ENCODE measurements at regions not wholly inside any gene's neighbourhood (a gene's known extent, or its start where the extent isn't known, plus 50 kb on each side); places are given as distances from the start of the nearest gene placed in this dataset.
"Not testable (repeated sequence)": the region's sequence is repeated elsewhere in the genome, so short reads cannot be mapped to it uniquely, and the experiment has no call there.

DNA sequence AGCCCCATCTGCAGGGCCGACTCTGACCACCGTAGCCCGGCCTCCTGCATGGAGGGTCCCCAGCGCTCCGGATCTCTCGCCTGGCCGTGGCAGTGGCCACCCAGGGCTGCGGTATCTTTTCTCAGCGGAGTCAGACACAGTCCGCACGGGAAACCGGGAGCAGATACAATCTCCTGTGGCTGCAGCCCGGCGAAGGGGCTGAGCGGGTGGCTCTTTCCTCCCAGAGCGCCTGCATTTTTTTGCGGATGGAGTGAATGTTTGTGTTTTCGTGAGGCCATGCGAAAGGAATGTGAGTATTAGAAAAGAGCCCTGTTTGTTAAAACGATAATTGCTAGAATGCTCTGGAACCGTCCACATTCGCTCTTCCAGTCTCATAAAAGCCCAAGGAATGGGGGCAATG, 53.4 kb upstream of the PTCH1 start:
- Mint-ChIP-seq H3K4me3 (no peak overlapping the region), H3K9me3 (no peaks in the 10 kb centered on the region), H3K36me3 (no peaks in the 10 kb centered on the region), H3K4me1 (peaks cover 17% of the 10 kb centered on the region), H3K27me3 (ENCODE audit: low read depth) (no peaks in the 10 kb centered on the region; the same call in none of the 2 replicates), H3K27ac (no peak overlapping the region)
- DNase-seq (ENCODE audit: low spot score) (no peak), ATAC-seq (peak; percentile 28)
- POLR2A ChIA-PET: no interaction called here
- CTCF ChIA-PET: no interaction called here
- TF ChIP-seq TP53 (CRISPR knock-in tag; IDR thresholded peaks at IDR 0.05) (no peak), ZNF416 (CRISPR knock-in tag; IDR thresholded peaks at IDR 0.05) (no peak)
- TF ChIP-seq, protein P1, sequence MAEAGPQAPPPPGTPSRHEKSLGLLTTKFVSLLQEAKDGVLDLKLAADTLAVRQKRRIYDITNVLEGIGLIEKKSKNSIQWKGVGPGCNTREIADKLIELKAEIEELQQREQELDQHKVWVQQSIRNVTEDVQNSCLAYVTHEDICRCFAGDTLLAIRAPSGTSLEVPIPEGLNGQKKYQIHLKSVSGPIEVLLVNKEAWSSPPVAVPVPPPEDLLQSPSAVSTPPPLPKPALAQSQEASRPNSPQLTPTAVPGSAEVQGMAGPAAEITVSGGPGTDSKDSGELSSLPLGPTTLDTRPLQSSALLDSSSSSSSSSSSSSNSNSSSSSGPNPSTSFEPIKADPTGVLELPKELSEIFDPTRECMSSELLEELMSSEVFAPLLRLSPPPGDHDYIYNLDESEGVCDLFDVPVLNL (CRISPR knock-in tag; IDR thresholded peaks at IDR 0.05; ENCODE audit: borderline replicate concordance, low read depth): no peak

DNA sequence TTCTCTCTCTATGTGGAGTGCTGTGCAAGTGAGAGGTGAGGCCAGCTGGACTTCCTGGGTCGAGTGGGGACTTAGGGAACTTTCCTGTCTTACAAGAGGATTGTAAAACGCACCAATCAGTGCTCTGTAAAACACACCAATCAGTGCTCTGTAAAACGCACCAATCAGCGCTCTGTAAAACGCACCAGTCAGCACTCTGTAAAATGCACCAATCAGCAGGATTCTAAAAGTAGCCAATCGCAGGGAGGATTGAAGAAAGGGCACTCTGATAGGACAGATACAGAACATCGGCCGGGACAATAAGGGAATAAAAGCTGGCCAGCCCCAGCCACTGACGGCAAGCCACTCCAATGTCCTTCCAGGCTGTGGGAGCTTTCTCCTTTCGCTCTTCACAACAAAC, 52.0 kb upstream of the PTCH1 start:
- H3K4me3 Mint-ChIP-seq; DNase-seq (ENCODE audit: low spot score); H3K36me3 Mint-ChIP-seq; H3K27me3 Mint-ChIP-seq (ENCODE audit: low read depth); CTCF ChIA-PET; H3K9me3 Mint-ChIP-seq; ATAC-seq; H3K27ac Mint-ChIP-seq: not testable (repeated sequence)
- peaks cover 17% of the 10 kb centered on the region for H3K4me1 Mint-ChIP-seq
- POLR2A ChIA-PET: interaction anchor here (0.5 kb wide), 1 partner anchor 15 kb away, joined by 3 read pairs; no protein-coding TSS in a partner anchor

Measured in WTC11 (cell line).